Testis (tissue), 2 donors: ENCODE measurements at regions not wholly inside any gene's neighbourhood (a gene's known extent, or its start where the extent isn't known, plus 50 kb on each side); places are given as distances from the start of the nearest gene placed in this dataset.

Source experiments
- DNase-seq: peaks from one replicate; pipeline ENCODE4 v3.0.0-alpha.2; 2019
- H3K27ac ChIP-seq, 2 donors: fragments of 200-600 bp; sonication (generic); one replicate each; pipeline ENCODE4 v1.5.1; 2019
- H3K27me3 ChIP-seq: fragments of 200-600 bp; sonication (generic); one replicate; pipeline ENCODE4 v1.5.1; 2019
- H3K36me3 ChIP-seq: fragments of 200-600 bp; sonication (generic); one replicate; pipeline ENCODE4 v1.5.1; 2017; ENCODE audit warnings: low read depth; ENCODE audit errors: missing control alignments
- H3K4me1 ChIP-seq: fragments of 200-600 bp; sonication (generic); one replicate; pipeline ENCODE4 v1.5.1; 2019
- H3K4me3 ChIP-seq, 2 donors: fragments of 200-600 bp; sonication (generic); one replicate each; pipeline ENCODE4 v1.5.1; 2017 to 2019
- H3K9me3 ChIP-seq: fragments of 200-600 bp; sonication (generic); one replicate; pipeline ENCODE4 v1.5.1; 2017
- POLR2A ChIP-seq: fragments of 450-650 bp; IDR thresholded peaks from one replicate; pipeline ENCODE4 v1.6.1; 2017; ENCODE audit warnings: antibody characterized with exemption, mild to moderate bottlenecking, moderate library complexity
- WGBS, 2 donors: methylation state at CpG; one replicate each; pipeline ENCODE4 v1.1.5; 2018; 5-methylcytosine and 5-hydroxymethylcytosine counted together
- intact Hi-C: fragments of 100-400 bp; cut with DNase I; formaldehyde crosslinking; loops from one replicate; pipeline ENCODE4 v1.15.1; 2023; ENCODE audit warnings: low total_unique reads
- TF ChIP-seq, protein P1 (sequence below), 3 experiments: fragments of 450-650 bp in 2 of 3; fragments of 200-600 bp in 1 of 3; sonication (generic) in 1 of 3; IDR thresholded peaks; one replicate each; pipeline ENCODE4 v1.5.1; 2016 to 2019; ENCODE audit warnings: antibody characterized with exemption in 3 of 3, mild to moderate bottlenecking in 2 of 3, moderate library complexity in 1 of 3

DNA sequence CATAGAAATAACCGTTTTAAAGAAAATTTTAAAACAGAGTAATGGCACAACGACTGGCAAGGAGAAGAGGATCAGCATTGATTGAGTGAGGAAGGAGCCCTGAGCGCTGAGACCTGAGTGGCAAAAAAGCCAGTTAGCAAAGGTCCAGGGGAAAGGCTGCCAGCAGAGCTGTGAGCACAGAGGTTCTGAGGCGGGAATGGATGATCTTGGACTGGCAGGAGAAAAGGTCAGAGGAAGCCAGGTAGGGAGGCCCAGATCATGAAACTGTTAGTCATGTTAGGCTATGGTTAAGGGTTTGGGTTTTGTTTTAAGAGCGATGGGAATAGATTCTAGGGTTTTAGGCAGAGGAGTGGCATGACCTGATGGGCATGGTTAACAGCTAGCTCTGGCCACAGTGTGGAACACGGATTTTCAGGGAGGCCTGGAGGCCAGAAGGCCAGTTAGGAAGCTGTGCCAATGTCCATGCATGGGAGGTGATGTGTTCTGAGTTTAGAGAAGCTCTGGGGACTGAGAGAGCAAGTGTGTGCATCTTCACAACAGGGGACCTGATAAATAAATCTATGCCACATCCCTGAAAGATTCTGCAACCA is 57.7 kb upstream of the GALNT10 start:
- no peak overlapping the region for H3K27ac ChIP-seq
- H3K36me3 ChIP-seq, result no peaks in the 10 kb centered on the region
- no peak for DNase-seq
- no peaks in the 10 kb centered on the region for H3K27me3 ChIP-seq
- no peaks in the 10 kb centered on the region for H3K4me1 ChIP-seq
- TF ChIP-seq POLR2A, result no peak
- TF ChIP-seq, protein P1, sequence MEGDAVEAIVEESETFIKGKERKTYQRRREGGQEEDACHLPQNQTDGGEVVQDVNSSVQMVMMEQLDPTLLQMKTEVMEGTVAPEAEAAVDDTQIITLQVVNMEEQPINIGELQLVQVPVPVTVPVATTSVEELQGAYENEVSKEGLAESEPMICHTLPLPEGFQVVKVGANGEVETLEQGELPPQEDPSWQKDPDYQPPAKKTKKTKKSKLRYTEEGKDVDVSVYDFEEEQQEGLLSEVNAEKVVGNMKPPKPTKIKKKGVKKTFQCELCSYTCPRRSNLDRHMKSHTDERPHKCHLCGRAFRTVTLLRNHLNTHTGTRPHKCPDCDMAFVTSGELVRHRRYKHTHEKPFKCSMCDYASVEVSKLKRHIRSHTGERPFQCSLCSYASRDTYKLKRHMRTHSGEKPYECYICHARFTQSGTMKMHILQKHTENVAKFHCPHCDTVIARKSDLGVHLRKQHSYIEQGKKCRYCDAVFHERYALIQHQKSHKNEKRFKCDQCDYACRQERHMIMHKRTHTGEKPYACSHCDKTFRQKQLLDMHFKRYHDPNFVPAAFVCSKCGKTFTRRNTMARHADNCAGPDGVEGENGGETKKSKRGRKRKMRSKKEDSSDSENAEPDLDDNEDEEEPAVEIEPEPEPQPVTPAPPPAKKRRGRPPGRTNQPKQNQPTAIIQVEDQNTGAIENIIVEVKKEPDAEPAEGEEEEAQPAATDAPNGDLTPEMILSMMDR (IDR thresholded peaks at IDR 0.05), result no peak
- intact Hi-C loops, result no loop called here
- H3K4me3 ChIP-seq, result no peak overlapping the region
- no peaks in the 10 kb centered on the region for H3K9me3 ChIP-seq
- 81 to 84% methylated on average over 6 of the region's 6 CpGs for WGBS, 2 donors

DNA sequence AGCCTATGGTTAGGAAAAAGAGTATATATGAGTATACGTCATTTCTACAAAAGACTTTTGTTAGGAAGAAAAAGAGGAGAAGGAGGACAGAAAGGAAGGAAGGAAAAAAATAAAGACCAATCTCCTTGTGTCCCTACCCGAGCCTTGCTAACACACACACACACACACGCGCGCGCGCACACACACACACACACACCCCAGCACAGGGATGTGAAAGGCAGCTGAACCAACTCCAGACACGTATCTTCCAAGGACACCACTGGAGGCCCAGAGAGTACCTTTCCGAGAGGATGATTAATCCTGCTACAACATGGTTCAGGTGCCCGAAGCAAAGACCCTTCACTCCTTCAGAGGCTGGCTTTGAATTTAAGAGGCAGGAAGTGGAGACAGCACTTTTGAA is 56.9 kb upstream of the GALNT10 start:
- intact Hi-C loops, result no loop called here
- H3K36me3 ChIP-seq, result no peaks in the 10 kb centered on the region
- TF ChIP-seq, protein P1 (IDR thresholded peaks at IDR 0.05), result no peak
- no peak for TF ChIP-seq POLR2A
- no peaks in the 10 kb centered on the region for H3K27me3 ChIP-seq
- WGBS, 2 donors, result 82 to 90% methylated on average over 10 of the region's 10 CpGs
- no peak for DNase-seq
- no peak overlapping the region for H3K27ac ChIP-seq
- H3K4me1 ChIP-seq, result peaks cover 1% of the 10 kb centered on the region
- no peaks in the 10 kb centered on the region for H3K9me3 ChIP-seq
- H3K4me3 ChIP-seq, result no peak overlapping the region

DNA sequence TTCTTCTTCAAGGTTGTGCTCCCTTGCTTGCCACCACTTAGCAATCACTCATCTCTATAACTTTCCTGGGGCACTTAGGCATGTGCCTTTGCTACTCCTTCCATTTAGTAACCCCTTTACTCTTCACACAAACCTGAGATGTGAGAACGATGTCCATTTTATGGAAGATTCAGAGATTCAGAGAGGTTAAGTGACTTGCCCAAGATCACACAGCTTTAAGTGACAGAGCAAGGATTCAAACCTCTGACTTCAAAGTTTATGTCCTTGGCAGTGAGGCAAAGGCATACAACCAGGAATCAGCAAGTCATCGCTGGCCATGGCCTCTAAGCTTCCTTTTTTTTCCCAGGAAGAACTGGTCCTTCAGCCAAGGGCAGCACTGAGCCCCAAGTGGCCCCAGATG is 56.0 kb upstream of the GALNT10 start:
- Histone ChIP-seq H3K27ac (no peak overlapping the region), H3K27me3 (no peaks in the 10 kb centered on the region), H3K36me3 (no peaks in the 10 kb centered on the region), H3K4me1 (peaks cover 7% of the 10 kb centered on the region), H3K4me3 (no peak overlapping the region), H3K9me3 (no peaks in the 10 kb centered on the region)
- no peak for DNase-seq
- 92 to 94% methylated on average over 2 of the region's 2 CpGs for WGBS, 2 donors
- intact Hi-C loops, result no loop called here
- TF ChIP-seq, protein P1 (IDR thresholded peaks at IDR 0.05), result no peak
- no peak for TF ChIP-seq POLR2A

DNA sequence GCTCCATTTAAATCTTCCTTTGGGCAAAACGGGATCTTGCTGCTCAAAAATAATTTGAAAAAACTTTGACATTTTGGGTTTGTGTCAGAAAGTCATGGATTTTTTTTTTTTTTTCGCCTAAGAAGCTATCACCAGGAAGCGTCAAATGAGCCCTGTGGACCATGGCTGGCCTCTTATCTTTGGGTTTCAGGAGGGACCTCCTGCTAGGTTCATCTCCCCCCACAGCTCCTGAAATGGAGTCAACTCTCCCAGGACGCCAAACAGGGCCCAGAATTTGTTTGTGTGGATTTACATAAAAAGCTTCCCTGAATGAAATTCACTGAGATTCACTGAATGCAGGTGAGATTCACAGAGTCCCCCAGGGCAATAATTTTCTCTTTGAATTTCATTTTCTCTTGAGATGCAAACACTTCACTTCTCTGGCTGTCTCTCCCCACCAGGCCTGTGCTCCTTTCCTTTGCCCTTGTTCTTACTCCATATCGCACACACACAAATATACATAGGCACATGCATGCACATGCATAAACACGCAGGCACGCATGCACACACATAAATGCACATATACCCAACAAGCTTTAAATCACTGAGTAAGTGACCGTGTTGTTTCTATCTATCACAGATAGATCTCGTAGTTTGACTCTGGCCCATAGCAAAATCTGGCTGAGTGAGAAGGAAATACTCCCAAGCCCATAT is 55.3 kb upstream of the GALNT10 start:
- intact Hi-C loops, result no loop called here
- no peak overlapping the region for H3K27ac ChIP-seq
- no peaks in the 10 kb centered on the region for H3K9me3 ChIP-seq
- TF ChIP-seq, protein P1 (IDR thresholded peaks at IDR 0.05), result no peak
- TF ChIP-seq POLR2A, result no peak
- 82 to 90% methylated on average over 9 of the region's 9 CpGs for WGBS, 2 donors
- no peaks in the 10 kb centered on the region for H3K27me3 ChIP-seq
- no peak overlapping the region for H3K4me3 ChIP-seq
- DNase-seq, result no peak
- H3K36me3 ChIP-seq, result no peaks in the 10 kb centered on the region
- peaks cover 7% of the 10 kb centered on the region for H3K4me1 ChIP-seq

DNA sequence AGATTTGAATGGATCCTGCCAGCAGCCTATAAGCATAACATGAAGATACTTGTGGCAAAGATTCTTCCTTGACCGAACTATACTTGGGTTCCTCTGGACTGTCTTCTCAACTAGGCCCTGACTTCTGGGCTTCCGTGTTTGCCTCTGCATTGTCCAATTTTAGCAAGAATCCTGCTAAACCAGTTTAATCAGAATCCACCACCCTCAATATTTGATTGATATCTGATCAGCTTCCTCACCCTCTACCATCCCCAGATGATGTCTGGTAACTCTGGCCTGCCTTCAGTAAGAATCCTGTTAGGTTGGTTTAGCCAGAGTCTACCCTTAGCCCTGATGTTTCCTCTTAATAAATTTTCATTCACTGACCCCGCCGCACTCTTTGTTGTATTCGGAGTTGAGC is 54.4 kb upstream of the GALNT10 start:
- intact Hi-C loops, result no loop called here
- no peaks in the 10 kb centered on the region for H3K36me3 ChIP-seq
- H3K27me3 ChIP-seq, result no peaks in the 10 kb centered on the region
- TF ChIP-seq POLR2A, result no peak
- TF ChIP-seq, protein P1 (IDR thresholded peaks at IDR 0.05), result no peak
- H3K27ac ChIP-seq, result no peak overlapping the region
- no peaks in the 10 kb centered on the region for H3K9me3 ChIP-seq
- H3K4me3 ChIP-seq, result no peak overlapping the region
- 92 to 96% methylated on average over 5 of the region's 5 CpGs for WGBS, 2 donors
- DNase-seq, result no peak
- H3K4me1 ChIP-seq, result peaks cover 13% of the 10 kb centered on the region
